DMS 273 (cell line): ENCODE measurements at regions not wholly inside any gene's neighbourhood (a gene's known extent, or its start where the extent isn't known, plus 50 kb on each side); places are given as distances from the start of the nearest gene placed in this dataset.

Experiments used
- DNase-seq: peaks from one replicate; lab custom pipeline; 2025; ENCODE audit not compliant: unreplicated experiment; lab: John Stamatoyannopoulos, UW

- DNase-seq: no peak
These were observed 652.5 kb downstream of the SLITRK1 start for GRCh38 chr13:83229574-83230305.

GRCh38 chr13:83223546-83223945, 658.7 kb downstream of the SLITRK1 start:
- DNase-seq: no peak

- no peak for DNase-seq
These were observed 660.4 kb downstream of the SLITRK1 start for GRCh38 chr13:83221813-83222241.

GRCh38 chr13:83221256-83221655, 661.0 kb downstream of the SLITRK1 start:
- DNase-seq: peak; percentile 15

GRCh38 chr13:83220241-83220640, 662.0 kb downstream of the SLITRK1 start:
- no peak for DNase-seq

- DNase-seq: no peak
These were observed 662.4 kb downstream of the SLITRK1 start for GRCh38 chr13:83219832-83220231.

- DNase-seq: no peak
These were observed 665.6 kb downstream of the SLITRK1 start for GRCh38 chr13:83216479-83217245.

GRCh38 chr13:83215627-83216026, 666.6 kb downstream of the SLITRK1 start:
- no peak for DNase-seq

- DNase-seq: no peak
These were observed 667.8 kb downstream of the SLITRK1 start for GRCh38 chr13:83214452-83214851.

- no peak for DNase-seq
These were observed 671.0 kb downstream of the SLITRK1 start for GRCh38 chr13:83211301-83211700.

- DNase-seq: no peak
These were observed 677.4 kb downstream of the SLITRK1 start for GRCh38 chr13:83204886-83205285.

GRCh38 chr13:83201506-83201905, 680.8 kb downstream of the SLITRK1 start:
- no peak for DNase-seq

- DNase-seq: no peak
These were observed 685.0 kb downstream of the SLITRK1 start for GRCh38 chr13:83197316-83197715.

- DNase-seq: no peak
These were observed 692.3 kb downstream of the SLITRK1 start for GRCh38 chr13:83190020-83190419.

- no peak for DNase-seq
These were observed 697.5 kb downstream of the SLITRK1 start for GRCh38 chr13:83184819-83185218.

- no peak for DNase-seq
These were observed 698.2 kb downstream of the SLITRK1 start for GRCh38 chr13:83184150-83184475.

- DNase-seq: no peak
These were observed 698.7 kb downstream of the SLITRK1 start for GRCh38 chr13:83183439-83184149.

GRCh38 chr13:83182845-83183244, 699.4 kb downstream of the SLITRK1 start:
- DNase-seq: no peak

- no peak for DNase-seq
These were observed 704.3 kb downstream of the SLITRK1 start for GRCh38 chr13:83178008-83178407.

- DNase-seq: no peak
These were observed 713.7 kb downstream of the SLITRK1 start for GRCh38 chr13:83168590-83168989.

GRCh38 chr13:83167203-83167602, 715.1 kb downstream of the SLITRK1 start:
- no peak for DNase-seq

- no peak for DNase-seq
These were observed 715.7 kb downstream of the SLITRK1 start for GRCh38 chr13:83166550-83166949.
